ENCODE measurements at regions not wholly inside any gene's neighbourhood (a gene's known extent, or its start where the extent isn't known, plus 50 kb on each side); places are given as distances from the start of the nearest gene placed in this dataset.

GRCh38 chr17:13729466-13730134 lies 127.9 kb upstream of the HS3ST3A1 start (continued):
- no peak for TF ChIP-seq POLR2AphosphoS5 (IDR thresholded peaks at IDR 0.05; ENCODE audit: low read depth)
- TF ChIP-seq EZH2 (IDR thresholded peaks at IDR 0.05; ENCODE audit: low read depth, unreplicated experiment): no peak
- TF ChIP-seq, protein P1, sequence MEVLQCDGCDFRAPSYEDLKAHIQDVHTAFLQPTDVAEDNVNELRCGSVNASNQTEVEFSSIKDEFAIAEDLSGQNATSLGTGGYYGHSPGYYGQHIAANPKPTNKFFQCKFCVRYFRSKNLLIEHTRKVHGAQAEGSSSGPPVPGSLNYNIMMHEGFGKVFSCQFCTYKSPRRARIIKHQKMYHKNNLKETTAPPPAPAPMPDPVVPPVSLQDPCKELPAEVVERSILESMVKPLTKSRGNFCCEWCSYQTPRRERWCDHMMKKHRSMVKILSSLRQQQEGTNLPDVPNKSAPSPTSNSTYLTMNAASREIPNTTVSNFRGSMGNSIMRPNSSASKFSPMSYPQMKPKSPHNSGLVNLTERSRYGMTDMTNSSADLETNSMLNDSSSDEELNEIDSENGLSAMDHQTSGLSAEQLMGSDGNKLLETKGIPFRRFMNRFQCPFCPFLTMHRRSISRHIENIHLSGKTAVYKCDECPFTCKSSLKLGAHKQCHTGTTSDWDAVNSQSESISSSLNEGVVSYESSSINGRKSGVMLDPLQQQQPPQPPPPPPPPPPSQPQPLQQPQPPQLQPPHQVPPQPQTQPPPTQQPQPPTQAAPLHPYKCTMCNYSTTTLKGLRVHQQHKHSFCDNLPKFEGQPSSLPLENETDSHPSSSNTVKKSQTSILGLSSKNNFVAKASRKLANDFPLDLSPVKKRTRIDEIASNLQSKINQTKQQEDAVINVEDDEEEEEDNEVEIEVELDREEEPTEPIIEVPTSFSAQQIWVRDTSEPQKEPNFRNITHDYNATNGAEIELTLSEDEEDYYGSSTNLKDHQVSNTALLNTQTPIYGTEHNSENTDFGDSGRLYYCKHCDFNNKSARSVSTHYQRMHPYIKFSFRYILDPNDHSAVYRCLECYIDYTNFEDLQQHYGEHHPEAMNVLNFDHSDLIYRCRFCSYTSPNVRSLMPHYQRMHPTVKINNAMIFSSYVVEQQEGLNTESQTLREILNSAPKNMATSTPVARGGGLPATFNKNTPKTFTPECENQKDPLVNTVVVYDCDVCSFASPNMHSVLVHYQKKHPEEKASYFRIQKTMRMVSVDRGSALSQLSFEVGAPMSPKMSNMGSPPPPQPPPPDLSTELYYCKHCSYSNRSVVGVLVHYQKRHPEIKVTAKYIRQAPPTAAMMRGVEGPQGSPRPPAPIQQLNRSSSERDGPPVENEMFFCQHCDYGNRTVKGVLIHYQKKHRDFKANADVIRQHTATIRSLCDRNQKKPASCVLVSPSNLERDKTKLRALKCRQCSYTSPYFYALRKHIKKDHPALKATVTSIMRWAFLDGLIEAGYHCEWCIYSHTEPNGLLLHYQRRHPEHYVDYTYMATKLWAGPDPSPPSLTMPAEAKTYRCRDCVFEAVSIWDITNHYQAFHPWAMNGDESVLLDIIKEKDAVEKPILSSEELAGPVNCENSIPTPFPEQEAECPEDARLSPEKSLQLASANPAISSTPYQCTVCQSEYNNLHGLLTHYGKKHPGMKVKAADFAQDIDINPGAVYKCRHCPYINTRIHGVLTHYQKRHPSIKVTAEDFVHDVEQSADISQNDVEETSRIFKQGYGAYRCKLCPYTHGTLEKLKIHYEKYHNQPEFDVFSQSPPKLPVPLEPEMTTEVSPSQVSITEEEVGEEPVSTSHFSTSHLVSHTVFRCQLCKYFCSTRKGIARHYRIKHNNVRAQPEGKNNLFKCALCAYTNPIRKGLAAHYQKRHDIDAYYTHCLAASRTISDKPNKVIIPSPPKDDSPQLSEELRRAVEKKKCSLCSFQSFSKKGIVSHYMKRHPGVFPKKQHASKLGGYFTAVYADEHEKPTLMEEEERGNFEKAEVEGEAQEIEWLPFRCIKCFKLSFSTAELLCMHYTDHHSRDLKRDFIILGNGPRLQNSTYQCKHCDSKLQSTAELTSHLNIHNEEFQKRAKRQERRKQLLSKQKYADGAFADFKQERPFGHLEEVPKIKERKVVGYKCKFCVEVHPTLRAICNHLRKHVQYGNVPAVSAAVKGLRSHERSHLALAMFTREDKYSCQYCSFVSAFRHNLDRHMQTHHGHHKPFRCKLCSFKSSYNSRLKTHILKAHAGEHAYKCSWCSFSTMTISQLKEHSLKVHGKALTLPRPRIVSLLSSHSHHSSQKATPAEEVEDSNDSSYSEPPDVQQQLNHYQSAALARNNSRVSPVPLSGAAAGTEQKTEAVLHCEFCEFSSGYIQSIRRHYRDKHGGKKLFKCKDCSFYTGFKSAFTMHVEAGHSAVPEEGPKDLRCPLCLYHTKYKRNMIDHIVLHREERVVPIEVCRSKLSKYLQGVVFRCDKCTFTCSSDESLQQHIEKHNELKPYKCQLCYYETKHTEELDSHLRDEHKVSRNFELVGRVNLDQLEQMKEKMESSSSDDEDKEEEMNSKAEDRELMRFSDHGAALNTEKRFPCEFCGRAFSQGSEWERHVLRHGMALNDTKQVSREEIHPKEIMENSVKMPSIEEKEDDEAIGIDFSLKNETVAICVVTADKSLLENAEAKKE (CRISPR knock-in tag; IDR thresholded peaks at IDR 0.05): no peak
- no peak for TF ChIP-seq STAT1 (IDR thresholded peaks at IDR 0.05; ENCODE audit: unreplicated experiment)

DNA sequence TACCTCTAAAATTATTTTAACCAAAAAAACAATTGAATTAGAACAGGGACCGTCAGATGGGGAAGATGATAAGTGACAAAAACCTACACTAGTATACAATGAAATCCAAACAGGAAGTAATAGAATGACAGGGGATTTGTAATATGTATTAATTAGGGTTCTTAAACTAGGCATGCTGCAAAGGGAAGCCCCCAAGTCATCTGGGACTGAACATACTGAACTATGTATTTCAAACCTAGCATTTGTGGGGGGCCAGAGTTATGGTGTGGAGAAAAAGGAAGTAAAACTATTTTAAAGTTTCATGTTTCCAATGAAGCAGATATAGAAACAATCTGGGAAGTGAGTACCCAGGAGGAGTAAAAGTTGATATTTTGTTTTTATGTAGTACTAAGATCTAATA lies 133.2 kb upstream of the HS3ST3A1 start:
- no peak overlapping the region for H3K27ac Mint-ChIP-seq
- Histone ChIP-seq H3K79me2 (replicated peaks; ENCODE audit: insufficient read depth) (no peaks in the 10 kb centered on the region), H3F3A (replicated peaks; ENCODE audit: low read depth) (no peaks in the 10 kb centered on the region), H3K27me3 (ENCODE audit: insufficient read depth) (no peaks in the 10 kb centered on the region), H3K27ac (ENCODE audit: low read depth) (no peak overlapping the region), H4K20me1 (replicated peaks; ENCODE audit: insufficient read depth) (no peaks in the 10 kb centered on the region), H3K36me3 (ENCODE audit: insufficient read depth) (no peaks in the 10 kb centered on the region), H3K4me1 (ENCODE audit: insufficient read depth) (no peaks in the 10 kb centered on the region), H3K9me2 (ENCODE audit: insufficient read depth) (peaks cover 18% of the 10 kb centered on the region), H3K4me3 (no peak overlapping the region), H3K4me2 (no peak overlapping the region), H2AFZ (no peak overlapping the region)
- peaks cover 24% of the 10 kb centered on the region for H3K9me3 Mint-ChIP-seq
- H3K36me3 Mint-ChIP-seq (ENCODE audit: low read depth): peaks cover 14% of the 10 kb centered on the region
- peaks cover 2% of the 10 kb centered on the region for H3K27me3 Mint-ChIP-seq (ENCODE audit: insufficient read depth, low read depth, poor library complexity)
- no peak for ATAC-seq
- no peak for DNase-seq (ENCODE audit: low spot score)
- H3K4me1 Mint-ChIP-seq: peaks cover 3% of the 10 kb centered on the region; the same call in 1 of the 3 replicates
- H3K4me3 Mint-ChIP-seq: no peak overlapping the region
- TF ChIP-seq CREB1 (CRISPR knock-in tag; IDR thresholded peaks at IDR 0.05; ENCODE audit: low read depth) (no peak), ZNF331 (CRISPR knock-in tag; IDR thresholded peaks at IDR 0.05; ENCODE audit: low read depth) (no peak), STAT1 (IDR thresholded peaks at IDR 0.05; ENCODE audit: unreplicated experiment) (no peak), JUNB (IDR thresholded peaks at IDR 0.05; ENCODE audit: unreplicated experiment) (no peak), NANOG (IDR thresholded peaks at IDR 0.05; ENCODE audit: borderline replicate concordance) (no peak)
- TF ChIP-seq, protein P2, sequence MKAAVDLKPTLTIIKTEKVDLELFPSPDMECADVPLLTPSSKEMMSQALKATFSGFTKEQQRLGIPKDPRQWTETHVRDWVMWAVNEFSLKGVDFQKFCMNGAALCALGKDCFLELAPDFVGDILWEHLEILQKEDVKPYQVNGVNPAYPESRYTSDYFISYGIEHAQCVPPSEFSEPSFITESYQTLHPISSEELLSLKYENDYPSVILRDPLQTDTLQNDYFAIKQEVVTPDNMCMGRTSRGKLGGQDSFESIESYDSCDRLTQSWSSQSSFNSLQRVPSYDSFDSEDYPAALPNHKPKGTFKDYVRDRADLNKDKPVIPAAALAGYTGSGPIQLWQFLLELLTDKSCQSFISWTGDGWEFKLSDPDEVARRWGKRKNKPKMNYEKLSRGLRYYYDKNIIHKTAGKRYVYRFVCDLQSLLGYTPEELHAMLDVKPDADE (IDR thresholded peaks at IDR 0.05): no peak
- TF ChIP-seq, protein P1 (CRISPR knock-in tag; IDR thresholded peaks at IDR 0.05): no peak

Data from GM23338 (cell line).